GM18873 (cell line): ENCODE measurements at regions not wholly inside any gene's neighbourhood (a gene's known extent, or its start where the extent isn't known, plus 50 kb on each side); places are given as distances from the start of the nearest gene placed in this dataset.

Experiments used
- ATAC-seq: cut with Tn5 transposase; IDR thresholded peaks from one replicate; pipeline ENCODE4 v1.9.1; 2021; ENCODE audit warnings: mild to moderate bottlenecking, moderate library complexity, moderate number of reproducible peaks; ENCODE audit not compliant: unreplicated experiment, low FRiP score

GRCh38 chr2:235334179-235334578 is 159.7 kb upstream of the AGAP1 start:
- ATAC-seq = no peak

DNA sequence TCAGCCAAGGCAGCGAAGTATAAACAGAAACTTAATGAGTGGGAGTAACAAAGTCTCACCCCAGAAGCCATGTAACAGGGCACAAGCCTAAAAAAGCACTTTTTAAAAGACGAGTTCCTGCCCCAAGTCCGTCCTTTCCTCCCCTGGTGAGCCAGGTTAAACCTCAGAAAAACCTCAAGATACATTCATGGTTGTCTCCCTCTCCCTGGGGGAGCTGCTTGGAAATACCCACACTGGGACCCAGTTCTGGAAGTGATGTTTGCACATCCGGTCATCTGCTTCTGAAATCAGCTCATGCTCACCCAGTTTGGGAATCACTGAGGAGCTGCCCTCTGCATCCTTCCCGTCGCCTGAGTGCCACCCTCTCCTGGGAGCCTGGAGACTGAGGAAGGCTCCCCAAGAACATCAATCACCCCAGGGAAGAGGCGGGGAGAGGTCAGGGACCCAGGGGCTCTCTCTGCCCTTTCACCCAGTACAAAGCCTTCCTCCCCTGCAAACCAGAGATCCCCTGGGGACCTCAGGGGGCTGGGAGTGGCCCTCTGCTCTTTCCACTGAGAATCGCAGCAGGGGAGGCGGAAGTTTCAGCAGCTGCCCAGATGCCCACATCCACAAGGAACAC is 150.6 kb upstream of the AGAP1 start:
- ATAC-seq = no peak

DNA sequence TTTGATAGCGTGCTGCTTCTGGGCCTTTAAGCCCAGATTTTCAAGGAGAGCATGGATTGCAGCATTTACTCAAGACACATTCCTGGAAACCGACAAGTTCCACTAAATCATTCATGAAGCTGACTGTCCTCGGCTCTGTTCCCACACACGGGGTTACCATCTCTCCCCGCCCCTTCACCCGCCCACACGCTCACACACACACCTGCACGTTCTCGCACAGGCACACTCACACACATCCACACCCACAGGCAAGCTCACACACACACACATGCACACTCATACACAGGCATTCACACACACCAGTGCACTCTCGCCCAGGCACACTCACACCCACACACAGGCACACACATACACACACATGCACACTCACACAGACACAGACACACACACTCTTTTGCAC is 150.0 kb upstream of the AGAP1 start:
- no peak for ATAC-seq

DNA sequence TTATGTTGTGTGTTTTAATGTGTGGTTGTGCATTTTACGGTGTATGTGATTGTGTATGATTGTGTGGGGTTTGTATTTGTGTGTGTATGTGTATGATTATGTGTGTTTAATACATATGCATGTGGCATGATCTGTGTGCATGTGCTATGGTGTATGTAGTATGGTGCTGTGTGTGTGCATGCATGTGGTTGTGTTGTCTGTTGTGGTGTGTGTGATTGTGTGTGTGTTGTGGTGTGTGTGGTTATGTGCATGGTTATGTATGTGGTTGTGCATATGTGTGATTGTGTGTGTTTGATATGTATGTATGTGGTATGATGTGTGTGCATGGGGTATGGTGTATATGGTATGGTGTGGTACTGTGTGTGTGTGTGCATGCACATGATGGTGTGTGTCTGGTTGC is 148.1 kb upstream of the AGAP1 start:
- ATAC-seq = no peak

DNA sequence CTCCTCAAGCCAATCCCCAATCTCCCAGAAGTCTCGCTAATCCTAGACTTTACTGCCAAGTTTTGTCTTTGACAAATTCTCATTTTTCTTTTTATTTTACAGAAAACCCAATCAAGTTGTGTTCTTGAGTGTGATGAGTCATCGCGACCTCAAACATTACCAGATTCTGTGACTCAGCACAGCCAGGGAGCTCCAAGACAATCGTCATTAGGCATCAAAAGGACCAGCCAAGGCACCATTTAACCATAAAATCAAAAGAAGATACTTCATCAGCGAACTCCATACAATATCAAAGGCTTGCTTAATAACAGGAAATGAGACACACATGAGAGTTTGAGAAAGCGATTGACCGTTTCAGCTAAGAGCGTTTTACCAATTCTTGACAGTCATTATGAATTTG is 146.2 kb upstream of the AGAP1 start:
- no peak for ATAC-seq

- no peak for ATAC-seq
Measured at GRCh38 chr2:235348329-235348728, 145.5 kb upstream of the AGAP1 start.

DNA sequence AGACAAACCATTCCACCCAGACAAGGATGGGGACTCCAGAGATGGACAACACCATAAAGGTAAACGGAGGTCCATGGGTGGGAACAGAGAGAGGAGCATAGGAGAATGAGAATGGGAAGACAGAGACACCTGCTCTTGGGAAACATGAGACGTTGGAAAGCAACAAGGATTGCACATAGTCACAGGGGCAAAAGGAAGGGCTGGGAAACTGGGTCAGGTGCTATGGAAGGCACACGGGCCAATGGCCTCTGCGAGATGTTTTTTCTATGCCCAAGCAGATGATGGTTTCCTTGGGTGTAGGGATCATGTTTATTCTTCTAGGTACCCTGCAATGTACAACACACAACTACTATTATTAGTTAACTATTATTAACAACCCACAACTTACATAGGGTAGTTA is 143.6 kb upstream of the AGAP1 start:
- ATAC-seq = no peak

DNA sequence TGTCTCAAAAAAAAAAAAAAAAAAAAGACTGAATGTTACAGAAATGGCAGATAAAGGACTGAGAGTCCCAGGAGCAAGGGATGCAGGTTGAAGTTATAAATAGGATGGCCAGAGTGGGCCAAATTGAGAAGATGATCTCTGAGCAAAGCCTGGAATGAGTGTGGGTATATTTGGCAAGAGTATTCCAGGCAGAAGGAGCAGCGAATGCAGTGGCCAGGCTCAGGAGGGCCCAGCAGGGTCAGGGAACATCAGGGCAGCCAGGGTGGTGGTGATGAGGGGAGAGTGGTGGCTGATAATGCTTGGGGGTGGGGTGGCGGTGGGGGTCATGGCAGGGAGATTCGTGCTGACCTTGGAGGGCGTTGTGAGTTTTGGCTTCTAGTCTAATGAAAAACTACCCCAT is 141.3 kb upstream of the AGAP1 start:
- ATAC-seq = no peak

GRCh38 chr2:235357881-235358280 is 136.0 kb upstream of the AGAP1 start:
- no peak for ATAC-seq

DNA sequence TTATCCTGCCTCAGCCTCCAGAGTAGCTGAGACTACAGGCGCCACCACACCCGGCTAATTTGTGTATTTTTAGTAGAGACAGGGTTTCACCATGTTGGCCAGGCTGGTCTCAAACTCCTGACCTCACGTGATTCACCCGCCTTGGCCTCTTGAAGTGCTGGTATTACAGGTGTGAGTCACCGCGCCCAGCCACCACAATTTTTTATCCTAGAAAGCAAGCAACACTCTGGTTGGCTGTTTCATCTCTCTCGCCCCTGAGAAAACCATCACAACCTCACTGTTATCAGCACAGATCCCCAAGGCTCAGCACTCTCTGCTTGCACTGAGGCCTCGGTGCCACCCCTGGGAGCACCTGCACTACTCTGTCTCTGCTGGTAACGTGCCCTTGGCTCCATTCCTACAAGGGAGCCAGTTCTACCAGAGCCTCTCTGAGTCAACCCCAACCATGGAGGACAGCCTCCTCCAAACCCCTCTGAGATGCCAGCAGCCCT is 134.8 kb upstream of the AGAP1 start:
- ATAC-seq = no peak

DNA sequence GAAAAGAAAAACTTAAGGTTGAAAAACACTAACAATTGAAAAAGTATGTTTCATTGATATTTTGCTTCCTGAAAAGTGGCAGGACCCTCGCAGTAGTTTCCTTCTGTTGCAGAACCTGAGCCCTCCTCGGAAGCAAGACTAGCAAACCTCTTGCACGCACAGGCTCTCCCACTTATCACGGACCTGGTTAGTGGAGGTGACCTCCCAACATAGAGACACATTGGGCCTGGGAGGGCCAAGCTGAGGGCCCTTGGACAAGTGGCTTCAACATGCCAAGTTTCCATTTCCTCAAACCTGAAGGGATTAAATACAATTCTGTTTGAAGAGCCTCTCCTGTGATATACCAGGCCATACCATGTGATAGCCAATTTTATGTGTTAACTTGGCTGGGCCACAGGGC is 133.4 kb upstream of the AGAP1 start:
- ATAC-seq = no peak

GRCh38 chr2:235365743-235366142 is 128.1 kb upstream of the AGAP1 start:
- ATAC-seq = no peak

- no peak for ATAC-seq
Measured at GRCh38 chr2:235366390-235366789, 127.5 kb upstream of the AGAP1 start.

GRCh38 chr2:235366807-235367206 is 127.0 kb upstream of the AGAP1 start:
- no peak for ATAC-seq

DNA sequence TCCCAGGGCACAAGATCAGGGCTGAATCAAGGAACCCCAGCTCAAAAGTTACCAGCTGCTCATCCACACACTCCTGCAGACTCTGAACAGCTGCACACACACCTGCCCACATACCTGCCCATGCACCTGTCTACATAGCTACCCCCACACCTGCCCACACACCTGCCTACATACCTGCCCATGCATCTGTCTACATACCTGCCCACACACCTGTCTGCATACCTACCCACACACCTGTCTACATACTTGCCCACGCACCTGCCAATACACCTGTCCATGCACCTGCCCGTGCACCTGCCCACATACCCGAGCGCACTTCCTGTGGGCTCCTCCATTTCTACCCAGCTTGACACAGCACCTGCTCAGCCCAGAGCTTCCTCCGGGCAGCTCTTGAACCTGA is 122.8 kb upstream of the AGAP1 start:
- ATAC-seq = no peak

DNA sequence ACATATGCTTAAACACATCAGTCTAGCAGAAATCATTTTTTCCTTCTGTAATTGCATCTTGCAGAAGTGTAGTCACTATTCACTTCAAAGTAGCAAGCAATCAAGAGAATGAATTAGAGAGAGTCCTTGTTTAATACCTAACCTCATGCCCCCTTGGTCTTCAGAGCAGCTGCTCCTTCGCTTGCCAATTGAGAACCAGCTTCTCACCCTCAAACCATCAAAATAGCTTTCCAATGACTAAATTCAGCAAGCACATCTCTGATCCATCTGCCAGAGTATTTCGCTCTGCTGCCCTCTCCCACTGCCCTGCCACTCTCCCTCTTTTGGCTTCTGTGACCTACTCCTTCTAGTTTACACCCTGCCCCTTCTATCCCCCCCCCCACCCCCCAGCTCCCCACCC is 120.7 kb upstream of the AGAP1 start:
- ATAC-seq = no peak

GRCh38 chr2:235377176-235377575 is 116.7 kb upstream of the AGAP1 start:
- no peak for ATAC-seq

DNA sequence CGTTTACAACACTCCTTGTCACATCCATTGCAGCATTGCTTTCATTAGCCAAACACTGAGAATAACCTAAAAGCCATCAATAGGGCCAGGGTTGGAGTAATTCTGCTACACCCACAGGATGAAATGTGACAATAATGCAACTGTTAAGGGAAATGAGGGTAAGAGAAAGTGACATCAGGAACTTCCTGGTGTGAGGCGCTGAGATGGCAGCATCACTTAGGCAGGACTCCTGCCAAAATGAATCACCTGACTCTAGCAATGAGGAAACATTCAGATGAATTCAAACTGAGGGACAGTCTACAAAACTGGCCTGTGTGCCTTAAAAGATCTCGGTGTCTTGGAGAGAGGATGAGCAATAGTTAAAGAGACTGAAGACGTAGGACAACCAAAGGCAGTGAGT is 115.6 kb upstream of the AGAP1 start:
- ATAC-seq = no peak

DNA sequence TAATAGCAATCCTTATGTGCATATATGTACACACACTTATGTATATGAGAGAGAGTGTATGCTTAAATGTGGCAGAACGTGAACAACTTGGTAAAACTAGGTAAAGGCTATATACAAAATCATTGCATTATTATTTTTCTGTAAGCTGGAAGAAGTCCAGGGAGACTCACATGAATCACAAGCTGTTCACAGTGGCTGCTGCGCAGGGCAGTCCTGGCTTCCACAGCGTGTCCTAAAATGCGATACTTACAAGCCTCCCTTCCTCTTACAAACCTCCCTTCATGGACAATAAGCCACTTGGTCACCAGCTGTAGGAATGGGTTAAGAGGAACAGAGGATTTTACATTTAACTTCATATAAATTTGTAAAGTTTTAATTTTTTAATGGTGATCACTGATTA is 114.9 kb upstream of the AGAP1 start:
- no peak for ATAC-seq

GRCh38 chr2:235381261-235381912 is 112.5 kb upstream of the AGAP1 start:
- ATAC-seq = no peak

DNA sequence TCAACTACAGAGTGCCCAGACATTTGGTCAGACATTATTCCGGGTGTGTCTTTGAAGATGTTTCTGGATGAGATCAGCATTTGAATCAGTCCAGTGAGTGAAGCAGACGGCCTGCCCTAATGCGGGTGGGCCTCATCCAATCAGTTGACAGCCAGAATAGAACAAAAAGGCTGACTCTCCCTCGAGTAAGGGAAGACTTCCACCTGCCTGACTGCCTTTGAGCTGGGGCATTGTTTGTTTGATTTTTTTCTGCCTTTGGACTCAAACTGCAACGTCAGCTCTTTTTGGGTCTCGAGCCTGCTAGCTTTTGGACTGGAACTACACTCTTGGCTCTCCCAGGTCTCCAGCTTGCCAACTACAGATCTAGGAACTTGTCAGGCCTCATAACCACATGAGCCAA is 111.7 kb upstream of the AGAP1 start:
- ATAC-seq = no peak

- no peak for ATAC-seq
Measured at GRCh38 chr2:235382601-235383000, 111.2 kb upstream of the AGAP1 start.
